Dermis blood vessel endothelial cell (primary cell): ENCODE measurements at regions not wholly inside any gene's neighbourhood (a gene's known extent, or its start where the extent isn't known, plus 50 kb on each side); places are given as distances from the start of the nearest gene placed in this dataset.
"Not testable (repeated sequence)": the region's sequence is repeated elsewhere in the genome, so short reads cannot be mapped to it uniquely, and the experiment has no call there.

Experiments used
- DNase-seq: peaks from one replicate; pipeline ENCODE4 v3.0.0; 2010

DNA sequence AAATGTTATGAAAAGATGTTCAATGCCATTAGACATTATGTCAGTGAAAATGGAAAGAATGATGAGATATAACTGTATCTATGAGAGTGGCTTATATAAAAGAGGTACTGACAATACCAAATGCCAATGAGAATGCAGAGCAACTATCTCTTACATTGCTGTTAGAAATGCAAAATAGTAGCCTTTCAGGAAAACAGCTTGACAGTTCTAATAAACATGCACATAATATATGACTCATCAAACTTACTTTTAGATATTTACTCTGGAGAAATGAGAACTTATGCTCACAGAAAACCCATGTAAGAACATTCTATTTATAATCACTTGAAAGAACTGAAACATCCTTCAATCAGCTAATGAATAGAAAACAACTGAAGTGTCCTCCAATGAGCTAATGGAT lies 996.7 kb upstream of the ADGRL4 start:
- DNase-seq: no peak

DNA sequence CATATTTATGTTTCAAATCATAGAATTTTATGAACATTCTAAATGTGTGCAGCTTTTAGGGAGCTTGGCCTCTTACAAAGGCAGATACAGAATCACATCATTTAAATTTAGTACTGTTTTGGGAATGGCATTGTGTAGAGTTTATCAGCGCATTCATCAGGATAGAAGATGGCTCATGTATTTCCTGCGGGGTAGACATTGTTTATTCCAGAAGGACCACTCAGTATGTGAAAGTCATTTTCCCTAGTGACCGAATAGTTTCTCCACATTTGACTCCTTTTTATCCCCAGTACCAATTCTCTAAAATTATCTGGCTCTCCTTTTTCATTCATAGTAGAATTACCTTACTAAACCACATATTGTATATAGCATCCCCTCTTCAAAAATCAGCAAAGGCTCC lies 981.9 kb upstream of the ADGRL4 start:
- DNase-seq: no peak

DNA sequence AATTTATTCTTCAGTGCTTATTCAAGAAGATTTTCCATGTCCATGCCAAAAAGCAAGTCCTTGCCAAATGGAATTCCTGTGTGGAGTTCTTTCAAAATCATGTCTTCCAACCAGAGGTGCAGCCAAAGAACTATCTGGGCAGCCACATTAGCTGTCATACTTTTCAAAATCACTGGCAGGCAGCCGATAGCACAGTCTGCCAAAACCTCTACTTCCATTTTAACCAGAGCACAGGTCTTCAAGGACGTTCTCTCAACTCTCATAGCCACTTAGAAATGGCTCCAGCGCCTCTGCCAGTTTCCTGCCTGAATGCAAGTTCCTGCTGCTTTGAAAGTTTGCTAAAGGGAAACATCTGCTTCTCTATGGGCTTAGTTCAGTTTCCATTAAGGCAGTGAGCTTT lies 975.7 kb upstream of the ADGRL4 start:
- DNase-seq: peak; percentile 70

DNA sequence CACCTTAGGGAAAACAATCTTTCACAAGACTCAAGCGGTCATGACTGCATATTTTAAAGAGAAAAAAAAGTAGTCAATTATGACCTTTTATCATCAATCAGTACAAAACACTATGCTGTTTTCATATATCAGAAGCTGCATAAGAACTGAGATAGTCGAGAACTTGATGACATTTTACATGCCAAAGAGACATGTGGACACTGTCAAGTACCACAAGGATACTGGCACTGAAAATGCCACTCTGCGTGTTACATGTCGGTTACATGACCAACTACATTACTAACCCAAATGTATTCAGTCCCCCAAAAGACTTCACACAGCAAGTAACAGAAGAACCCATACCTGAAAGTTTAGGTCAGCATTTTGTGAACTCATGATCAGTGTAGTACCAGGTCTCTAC lies 975.0 kb upstream of the ADGRL4 start:
- no peak for DNase-seq

DNA sequence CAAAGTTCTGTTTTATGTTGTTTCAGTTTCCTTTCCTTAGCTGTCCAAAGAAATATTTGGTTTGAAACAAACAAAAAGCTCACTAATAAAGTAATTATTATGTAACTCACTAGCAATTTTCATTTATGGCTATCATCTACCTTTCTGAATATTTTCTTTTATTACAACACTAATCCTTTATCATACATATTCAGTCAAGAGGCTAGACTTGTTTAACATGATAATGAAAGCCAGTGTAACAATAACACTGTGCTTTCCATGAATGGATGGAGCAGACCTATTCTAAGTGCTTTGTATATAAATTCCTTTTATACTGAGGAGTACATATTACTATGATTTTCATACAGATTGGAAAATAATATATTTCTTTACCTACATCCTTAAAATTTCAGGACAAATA lies 972.8 kb upstream of the ADGRL4 start:
- no peak for DNase-seq

DNA sequence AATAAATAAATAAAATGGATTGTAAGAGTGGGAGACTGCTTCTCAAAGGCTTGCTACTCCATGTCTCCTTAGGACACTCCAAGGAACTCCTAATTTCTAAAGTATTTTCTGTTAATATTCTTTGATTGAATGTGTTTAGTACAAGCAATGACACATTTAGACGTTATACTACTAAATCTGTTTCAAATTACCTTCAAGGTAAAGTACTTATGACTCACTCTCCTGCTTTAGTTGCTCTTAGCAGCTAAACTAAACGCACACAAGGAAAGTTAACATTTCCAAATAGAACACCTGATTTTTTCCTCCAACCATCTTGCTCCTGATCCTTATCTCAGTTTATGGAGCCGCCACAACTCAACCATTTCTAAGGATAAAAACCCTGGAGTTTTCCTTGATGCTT lies 969.8 kb upstream of the ADGRL4 start:
- no peak for DNase-seq

DNA sequence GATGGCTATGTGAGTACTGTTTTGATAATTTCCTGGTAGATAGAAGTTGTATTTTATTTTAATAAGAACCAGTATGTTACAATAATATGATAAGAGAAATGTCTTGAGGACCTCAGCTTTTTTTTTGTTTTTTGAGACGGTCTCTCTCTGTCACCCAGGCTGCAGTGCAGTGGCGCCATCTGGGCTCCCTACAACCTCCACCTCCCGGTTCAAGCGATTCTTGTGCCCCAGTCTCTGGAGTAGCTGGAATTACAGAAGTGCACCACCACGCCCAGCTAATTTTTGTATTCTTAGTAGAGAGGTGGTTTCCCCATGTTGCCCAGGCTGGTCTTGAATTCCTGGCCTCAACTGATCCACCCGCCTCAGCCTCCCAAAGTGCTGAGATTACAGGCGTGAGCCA lies 968.1 kb upstream of the ADGRL4 start:
- no peak for DNase-seq

DNA sequence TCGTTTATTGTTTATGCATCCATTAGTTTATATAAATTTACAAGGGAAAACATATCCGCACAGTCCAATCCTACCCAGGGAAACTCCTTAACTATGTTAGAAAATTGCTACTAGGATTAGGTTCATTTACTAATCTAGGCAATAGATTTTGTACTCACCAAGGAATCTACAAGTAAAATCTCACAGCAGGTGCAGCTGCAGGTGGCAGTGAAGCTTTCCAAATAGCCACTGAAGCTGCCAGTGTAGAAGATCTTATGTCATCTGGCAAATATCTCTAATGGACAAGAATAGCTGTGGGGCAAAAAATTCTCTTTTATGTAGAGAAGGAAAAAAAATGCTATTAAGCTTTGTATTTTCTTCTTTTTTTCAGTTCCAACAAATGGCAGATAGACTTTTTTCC lies 963.4 kb upstream of the ADGRL4 start:
- DNase-seq: no peak

DNA sequence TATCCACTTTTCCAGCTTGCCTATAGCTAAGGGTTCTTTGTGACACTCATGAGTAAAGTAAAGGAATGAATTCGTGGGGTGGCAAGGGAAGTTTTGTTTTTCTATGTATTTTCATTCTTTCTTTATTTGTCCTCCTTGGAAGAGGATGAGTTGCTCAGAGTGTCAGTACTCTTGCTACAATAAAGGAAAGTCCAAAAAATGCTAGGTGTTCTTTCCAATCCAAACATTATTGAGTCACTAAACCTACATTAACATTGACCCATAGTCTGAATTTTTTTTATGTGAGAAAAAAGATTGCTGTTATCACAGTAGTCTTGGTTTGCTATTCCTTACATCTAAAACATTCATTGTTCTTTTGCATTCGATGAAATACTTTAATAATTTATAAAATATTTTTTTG lies 959.9 kb upstream of the ADGRL4 start:
- no peak for DNase-seq

DNA sequence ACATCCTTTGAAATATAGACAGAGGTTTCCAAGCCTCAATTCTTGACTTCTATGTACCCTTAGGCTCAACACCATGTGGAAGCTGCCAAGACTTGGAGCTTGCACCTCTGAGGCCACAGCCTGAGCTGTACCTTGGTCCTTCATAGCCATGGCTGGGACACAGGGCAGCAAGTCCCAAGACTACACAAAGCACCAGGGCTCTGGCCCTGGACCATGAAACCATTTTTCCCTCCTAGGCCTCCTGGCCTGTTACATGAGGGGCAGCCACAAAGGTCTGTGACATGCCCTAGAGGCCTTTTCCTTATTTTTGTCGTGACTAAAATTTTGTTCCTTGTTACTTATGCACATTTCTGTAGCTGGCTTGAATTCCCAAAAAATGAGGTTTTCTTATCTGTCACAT lies 953.1 kb upstream of the ADGRL4 start:
- DNase-seq: no peak

DNA sequence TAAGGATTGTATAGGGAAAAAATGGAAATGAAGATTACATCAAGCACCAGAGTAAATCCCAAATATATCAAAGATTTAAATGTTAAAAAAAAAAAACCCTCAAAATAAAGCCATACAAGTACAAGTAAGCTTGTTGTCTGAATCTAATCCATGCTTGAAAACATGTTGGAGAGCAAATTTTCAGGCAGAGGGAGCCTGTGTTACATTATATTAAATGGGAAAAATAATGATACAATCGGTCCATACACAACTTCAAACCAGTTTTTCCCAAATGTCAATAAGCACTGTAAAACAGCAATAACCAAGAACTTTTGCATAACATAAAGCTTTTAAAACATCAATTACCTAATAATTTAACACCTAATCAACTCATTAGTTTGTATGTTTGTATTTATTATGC lies 949.4 kb upstream of the ADGRL4 start:
- no peak for DNase-seq

DNA sequence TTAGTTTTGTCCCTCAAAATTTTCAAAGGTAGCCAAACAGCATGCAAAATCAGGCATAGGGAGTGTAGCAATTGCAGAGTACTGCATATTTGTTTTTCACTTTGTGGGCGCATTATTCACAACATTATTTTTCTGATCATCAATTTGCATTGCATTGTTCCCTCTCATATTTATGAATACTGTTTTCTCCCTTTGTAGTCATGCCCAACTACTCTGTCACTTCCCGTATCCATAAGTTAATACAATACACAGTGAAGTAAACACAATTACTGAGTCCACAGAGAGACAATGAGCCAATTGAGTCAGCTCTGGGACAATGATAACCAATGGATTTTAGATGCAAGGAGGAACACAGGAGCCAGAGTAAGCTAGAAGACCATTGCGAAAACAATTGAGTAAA lies 944.0 kb upstream of the ADGRL4 start:
- DNase-seq: no peak

DNA sequence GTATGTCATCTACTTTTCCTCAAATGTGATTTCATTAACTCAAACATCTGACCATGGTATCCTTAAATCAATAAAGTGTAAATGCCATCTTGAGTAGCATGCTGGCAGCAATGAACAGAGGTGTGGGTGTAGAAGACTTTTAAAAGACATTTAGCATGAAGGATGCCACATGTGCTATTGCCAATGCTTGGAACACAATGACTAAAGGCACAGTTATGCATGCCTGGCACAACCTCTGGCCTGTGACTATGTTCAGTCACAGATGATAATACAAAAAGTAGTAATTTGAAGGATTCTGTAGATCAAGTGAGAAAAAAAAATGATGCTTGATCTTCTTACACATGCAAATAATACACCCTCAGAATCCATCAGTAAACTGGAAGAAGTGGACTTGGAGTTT lies 938.9 kb upstream of the ADGRL4 start:
- DNase-seq: no peak

DNA sequence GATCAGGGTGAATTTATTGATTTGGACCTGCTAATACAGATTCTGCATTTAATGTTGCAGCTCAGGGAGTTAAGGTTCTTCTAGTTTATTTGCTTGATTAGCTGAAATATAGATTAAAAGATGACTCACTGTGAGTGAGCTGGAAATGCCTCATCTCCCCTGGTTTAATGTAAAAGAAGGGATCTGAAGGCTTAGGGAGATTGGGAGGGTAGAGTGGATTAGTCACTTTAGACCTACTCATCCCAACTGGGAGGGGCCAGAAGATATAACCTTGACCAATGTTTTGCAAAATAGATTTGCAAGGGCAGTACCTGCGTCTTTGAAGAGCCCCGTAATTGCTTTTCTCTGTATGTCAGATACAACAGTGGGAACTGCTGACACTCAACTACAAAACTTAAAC lies 922.8 kb upstream of the ADGRL4 start:
- no peak for DNase-seq

DNA sequence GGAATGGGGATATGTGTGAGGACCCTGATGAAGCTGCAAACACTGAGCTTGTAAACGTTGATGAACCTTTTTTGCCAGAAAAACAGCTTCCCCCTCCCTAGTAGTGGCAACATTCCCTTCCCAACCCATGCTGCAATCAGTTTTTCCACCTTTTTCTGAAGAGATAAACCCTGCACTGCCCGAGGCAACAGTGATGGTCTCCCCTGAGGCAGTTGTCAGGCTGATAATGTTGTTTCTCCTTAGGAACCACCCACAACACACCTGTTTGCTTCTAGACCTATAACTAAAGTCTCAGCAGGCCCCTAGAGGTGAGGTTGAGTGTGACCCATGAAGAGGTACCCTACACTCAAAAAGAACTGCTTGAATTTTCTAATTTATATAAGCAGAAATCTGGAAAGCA lies 922.4 kb upstream of the ADGRL4 start:
- DNase-seq: no peak

DNA sequence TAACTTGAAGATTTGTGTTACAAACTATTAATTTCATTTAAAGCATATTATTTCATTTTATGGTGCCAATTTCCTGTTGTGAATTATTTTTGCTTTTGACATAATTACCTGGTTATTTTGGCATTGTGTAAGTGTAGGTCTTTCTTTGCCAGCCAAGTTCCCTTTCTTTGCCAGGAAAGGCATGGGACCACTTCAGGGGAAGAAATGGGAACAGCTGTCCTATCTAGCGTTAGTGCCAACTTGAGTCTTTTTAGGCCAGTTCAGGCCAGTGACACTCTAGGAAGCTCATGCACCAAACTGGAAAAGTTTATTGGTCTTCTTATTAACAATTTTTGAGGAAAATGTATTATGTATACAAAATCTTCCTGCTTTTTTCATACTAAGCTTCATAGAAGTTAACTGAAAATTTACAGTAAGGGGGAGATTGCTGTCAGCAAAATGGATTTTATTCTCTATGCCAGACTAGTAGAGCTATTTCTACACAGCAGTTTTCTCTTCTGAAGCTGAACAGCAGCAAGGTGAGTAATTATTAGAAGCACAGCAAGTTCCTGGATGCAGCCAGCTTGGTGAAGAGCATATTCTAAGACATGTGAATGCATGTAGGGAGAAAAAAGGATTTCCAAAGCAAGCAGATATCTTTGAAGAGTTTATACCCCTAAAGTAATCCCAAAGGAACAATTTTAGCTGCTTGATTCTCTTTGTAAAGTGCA lies 914.6 kb upstream of the ADGRL4 start:
- DNase-seq: no peak

DNA sequence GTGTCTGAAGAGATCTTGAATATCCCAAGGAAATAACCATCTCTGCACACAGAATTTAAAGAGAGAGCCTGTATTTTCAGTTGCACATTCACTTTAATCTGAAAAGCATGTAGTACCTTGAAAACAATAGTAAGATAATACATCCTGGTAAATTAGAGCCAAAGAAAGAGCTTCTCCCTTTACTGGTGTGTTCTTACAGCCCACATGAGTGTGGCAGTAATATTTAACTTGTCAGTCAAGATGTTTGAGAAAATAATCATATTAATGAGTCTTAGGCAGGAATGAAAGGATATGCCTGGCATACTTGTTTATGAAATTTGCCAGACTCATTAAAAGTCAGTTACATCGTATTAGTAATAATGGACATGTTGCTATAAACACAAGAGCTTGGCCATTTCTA lies 908.4 kb upstream of the ADGRL4 start:
- DNase-seq: no peak

DNA sequence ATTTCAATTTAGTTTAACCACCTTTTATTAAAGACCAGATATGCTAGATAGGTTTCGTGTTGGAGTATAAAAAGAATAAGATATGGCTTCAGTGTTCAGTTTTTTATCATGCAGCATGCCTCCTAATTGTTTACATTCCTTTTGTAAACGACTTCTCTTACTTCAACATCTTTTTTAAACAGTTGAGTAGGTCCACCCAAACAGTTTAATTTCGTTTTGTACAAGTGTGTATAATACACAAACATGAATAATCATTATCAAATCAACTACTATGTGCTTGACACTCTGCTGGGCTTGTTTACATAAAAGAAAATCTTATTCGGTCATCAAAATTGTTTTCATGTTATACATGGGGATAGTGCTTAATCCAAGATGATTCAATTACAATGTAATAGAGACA lies 906.3 kb upstream of the ADGRL4 start:
- DNase-seq: no peak

DNA sequence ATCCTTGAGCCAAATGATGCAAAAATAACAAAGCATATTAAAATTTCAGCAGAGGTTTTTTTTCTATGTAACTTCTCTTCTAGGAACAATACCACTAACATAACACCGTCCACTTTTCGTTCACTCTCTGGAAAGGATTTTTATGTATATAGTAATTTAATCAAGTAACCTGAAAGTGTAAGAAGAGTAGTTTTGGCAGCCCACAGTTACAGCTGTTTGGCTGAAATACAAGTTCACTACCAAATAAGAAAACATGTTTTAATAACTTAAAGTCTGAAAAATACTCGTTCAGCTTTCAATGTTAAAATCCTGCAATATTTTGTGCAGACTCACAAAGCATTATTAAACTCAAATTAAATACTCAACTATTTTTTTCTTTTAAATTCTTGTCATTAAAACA lies 896.8 kb upstream of the ADGRL4 start:
- DNase-seq: no peak

DNA sequence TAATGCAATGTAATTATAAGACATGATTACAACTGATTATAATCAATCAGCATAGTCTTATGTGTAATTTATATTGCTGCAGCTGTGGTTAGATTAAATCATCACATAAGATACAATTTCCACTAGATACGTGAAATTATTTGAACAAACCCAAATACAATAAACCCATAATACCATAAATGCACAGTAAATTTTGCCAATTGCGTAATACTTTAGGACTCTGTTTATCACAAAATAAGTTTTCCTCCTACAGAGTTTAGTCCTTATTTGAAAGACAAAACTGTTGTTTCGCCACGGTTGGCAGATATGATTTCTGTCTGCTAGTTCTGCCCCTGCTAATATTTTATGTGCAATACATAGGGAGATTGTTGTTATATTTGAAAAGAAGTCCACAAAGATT lies 895.9 kb upstream of the ADGRL4 start:
- DNase-seq: no peak

DNA sequence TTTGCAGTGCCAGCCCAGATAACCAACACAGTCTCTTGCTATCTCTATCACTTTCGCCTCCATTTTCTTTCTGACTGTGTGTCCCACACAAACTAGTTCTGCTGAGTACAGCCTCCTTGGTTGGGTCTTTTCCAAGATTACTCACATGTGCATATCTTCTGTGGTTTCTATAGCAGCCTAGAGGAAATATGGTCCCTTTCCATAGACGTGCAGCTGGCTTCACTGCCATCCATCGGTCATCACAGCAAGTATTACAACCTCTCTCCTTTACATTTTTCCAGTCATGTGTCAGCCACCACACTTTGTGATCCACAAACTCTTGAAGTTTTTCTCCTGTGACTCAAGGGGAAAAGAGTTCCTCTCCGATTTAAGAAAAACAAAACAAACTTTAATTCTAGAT lies 893.4 kb upstream of the ADGRL4 start:
- DNase-seq: peak; percentile 27

DNA sequence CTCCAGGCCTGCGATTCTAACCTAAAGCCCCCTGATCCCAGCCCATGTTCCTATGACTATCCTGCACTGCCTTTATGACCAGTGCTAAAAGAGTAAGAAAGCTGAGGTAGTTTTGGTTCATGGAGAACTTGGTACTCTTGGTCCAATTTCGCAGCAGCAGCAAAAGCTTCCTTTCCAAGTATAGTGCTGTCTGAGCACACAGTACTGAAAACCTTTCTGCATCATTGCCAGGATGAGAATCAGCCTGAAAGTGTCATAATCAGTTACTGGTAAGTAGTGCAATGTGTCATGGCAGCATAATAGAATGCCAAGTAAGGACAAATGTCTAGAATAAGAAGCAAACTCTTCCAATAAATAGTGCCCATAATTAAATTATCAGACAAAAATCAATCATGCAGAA lies 889.6 kb upstream of the ADGRL4 start:
- DNase-seq: no peak

DNA sequence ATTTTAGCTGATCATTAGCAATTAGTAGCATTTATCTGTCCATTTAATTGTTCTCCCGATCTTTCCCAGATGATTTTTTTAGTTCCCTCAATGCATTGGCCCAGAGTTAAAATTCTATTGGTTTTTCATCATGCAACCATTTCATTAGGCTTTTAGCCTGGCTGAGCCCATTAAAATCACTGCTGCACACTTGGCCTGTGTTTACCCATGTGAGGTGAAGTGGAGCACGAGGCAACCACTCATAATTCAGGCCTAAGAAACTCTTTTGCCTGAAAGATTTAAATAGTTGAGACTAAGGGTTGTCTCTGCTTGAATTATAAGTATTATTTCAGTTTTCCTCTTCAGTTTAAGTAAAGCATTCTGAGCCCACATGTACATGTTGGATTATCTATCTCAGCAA lies 889.0 kb upstream of the ADGRL4 start:
- no peak for DNase-seq

DNA sequence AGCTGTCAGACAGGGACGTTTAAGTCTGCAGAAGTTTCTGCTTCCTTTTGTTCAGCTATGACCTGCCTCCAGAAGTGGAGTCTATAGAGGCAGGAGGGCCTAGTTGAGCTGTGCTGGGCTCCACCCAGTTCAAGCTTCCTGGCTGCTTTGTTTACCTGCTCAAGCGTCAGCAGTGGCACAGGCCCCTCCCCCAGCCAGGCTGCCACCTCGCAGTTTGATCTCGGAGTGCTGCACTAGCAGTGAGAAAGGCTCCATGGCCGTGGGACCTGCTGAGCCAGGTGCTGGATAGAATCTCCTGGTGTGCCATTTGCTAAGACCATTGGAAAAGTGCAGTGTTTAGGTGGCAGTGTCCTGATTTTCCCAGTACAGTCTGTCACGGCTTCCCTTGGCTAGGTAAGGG lies 887.6 kb upstream of the ADGRL4 start:
- DNase-seq: not testable (repeated sequence)

DNA sequence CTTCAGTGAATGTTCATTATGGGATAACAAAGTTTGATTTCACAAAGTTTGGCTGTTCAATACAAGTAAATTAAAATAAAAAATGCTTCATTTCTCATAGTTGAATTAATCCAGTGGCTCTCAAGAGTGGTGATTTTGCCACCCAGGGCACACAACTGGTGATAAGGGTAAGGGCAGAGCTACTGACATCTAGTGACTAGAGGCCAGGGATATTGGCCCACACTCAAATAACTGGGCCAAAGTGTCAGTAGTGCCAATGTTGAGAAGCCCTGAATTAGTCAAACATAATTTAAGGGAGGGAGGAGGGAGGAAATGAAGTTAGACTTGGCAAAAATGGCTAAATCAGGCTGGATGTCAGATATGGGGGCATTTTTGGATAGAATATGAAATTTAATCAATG lies 880.5 kb upstream of the ADGRL4 start:
- no peak for DNase-seq

DNA sequence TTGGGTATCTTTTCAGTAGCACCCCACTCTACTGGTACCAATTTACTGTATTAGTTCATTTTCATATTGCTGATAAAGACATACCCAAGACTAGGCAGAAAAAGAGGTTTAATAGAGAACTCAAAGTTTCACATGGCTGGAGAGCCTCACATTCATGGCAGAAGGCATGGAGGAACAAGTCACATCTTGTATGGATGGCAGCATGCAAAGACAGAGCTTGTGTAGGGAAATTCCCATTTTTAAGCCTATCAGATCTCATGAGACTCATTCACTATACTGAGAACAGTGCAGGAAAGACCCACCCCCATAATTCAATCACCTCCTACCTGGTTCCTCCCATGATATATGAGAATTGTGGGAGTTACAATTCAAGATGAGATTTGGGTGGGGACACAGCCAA lies 878.6 kb upstream of the ADGRL4 start:
- DNase-seq: no peak
